IMR-90 (cell line): ENCODE measurements at regions not wholly inside any gene's neighbourhood (a gene's known extent, or its start where the extent isn't known, plus 50 kb on each side); places are given as distances from the start of the nearest gene placed in this dataset.

Experiments
- ATAC-seq: fragments of 200-7000 bp; cut with Tn5 transposase; 2 replicates; pipeline ENCODE4 v1.9.1; 2020; ENCODE audit warnings: low read depth, mild to moderate bottlenecking, moderate library complexity
- BruUV-seq: library from RNA; stranded (reverse); fragments of 400-500 nt; replicated peaks from 2 replicates; lab custom pipeline; 2021; lab: Mats Ljungman, UMichigan
- CTCF ChIA-PET: fragments of 300-600 bp; formaldehyde crosslinking; extraction: SDS; loops from one replicate; lab custom pipeline; 2021; ENCODE audit warnings: antibody characterized with exemption; lab: Yijun Ruan, JAX
- POLR2A ChIA-PET: fragments of 300-600 bp; sonication (Branson Sonifier 250); formaldehyde crosslinking; loops from one replicate; lab custom pipeline; 2022; ENCODE audit warnings: antibody characterized with exemption; ENCODE audit not compliant: unreplicated experiment; lab: Charles Lee
- DNase-seq: peaks from one replicate; pipeline ENCODE4 v3.0.0; 2013
- H2AFZ ChIP-seq: replicated peaks from 2 replicates; pipeline ENCODE3; 2013; ENCODE audit warnings: low read length, mild to moderate bottlenecking; ENCODE audit not compliant: poor library complexity
- H2AK5ac ChIP-seq: 2 replicates; pipeline ENCODE4 v1.6.1; 2013; ENCODE audit warnings: low read depth, low read length, inconsistent platforms
- H2AK9ac ChIP-seq: replicated peaks from 2 replicates; pipeline ENCODE3; 2013; ENCODE audit warnings: mild to moderate bottlenecking, low read depth, low read length, moderate library complexity; ENCODE audit not compliant: poor library complexity
- H2BK120ac ChIP-seq: 2 replicates; pipeline ENCODE4 v1.6.1; 2013; ENCODE audit warnings: low read depth, low read length, inconsistent platforms
- H2BK15ac ChIP-seq: 3 replicates; pipeline ENCODE4 v1.6.1; 2013; ENCODE audit warnings: low read depth, low read length, inconsistent platforms
- H2BK20ac ChIP-seq: 2 replicates; pipeline ENCODE4 v1.6.1; 2013; ENCODE audit warnings: low read depth, mild to moderate bottlenecking, inconsistent platforms, low read length, moderate library complexity
- H2BK5ac ChIP-seq: 2 replicates; pipeline ENCODE4 v1.6.1; 2013; ENCODE audit warnings: mild to moderate bottlenecking, low read depth, low read length, inconsistent platforms; ENCODE audit not compliant: poor library complexity, severe bottlenecking
- H3K14ac ChIP-seq: replicated peaks from 2 replicates; pipeline ENCODE4 v1.6.1; 2013; ENCODE audit warnings: low read depth, low read length, inconsistent platforms
- H3K18ac ChIP-seq: 2 replicates; pipeline ENCODE4 v1.6.1; 2013; ENCODE audit warnings: low read depth, low read length, control low read depth
- H3K23ac ChIP-seq: 2 replicates; pipeline ENCODE4 v1.6.1; 2013; ENCODE audit warnings: low read depth, low read length, inconsistent platforms
- H3K27ac ChIP-seq: 2 replicates; pipeline ENCODE4 v1.5.1; 2013; ENCODE audit warnings: mild to moderate bottlenecking, control low read depth, low read length; ENCODE audit not compliant: insufficient read depth
- H3K27me3 ChIP-seq: 2 replicates; pipeline ENCODE4 v1.6.1; 2013; ENCODE audit warnings: low read length; ENCODE audit not compliant: control insufficient read depth, insufficient read depth
- H3K36me3 ChIP-seq: 2 replicates; pipeline ENCODE4 v1.6.1; 2013; ENCODE audit warnings: low read length, mixed read lengths; ENCODE audit not compliant: control insufficient read depth, insufficient read depth
- H3K4ac ChIP-seq: 2 replicates; pipeline ENCODE4 v1.6.1; 2013; ENCODE audit warnings: low read depth, low read length, inconsistent platforms
- H3K4me1 ChIP-seq: 2 replicates; pipeline ENCODE4 v1.6.1; 2013; ENCODE audit warnings: low read length, mixed read lengths; ENCODE audit not compliant: control insufficient read depth, insufficient read depth
- H3K4me2 ChIP-seq: 2 replicates; pipeline ENCODE4 v1.6.1; 2013; ENCODE audit warnings: low read depth, mild to moderate bottlenecking, control low read depth, low read length, moderate library complexity
- H3K4me3 ChIP-seq: 2 replicates; pipeline ENCODE4 v1.5.1; 2013; ENCODE audit warnings: low read depth, mild to moderate bottlenecking, control low read depth, low read length, moderate library complexity; ENCODE audit not compliant: insufficient read depth
- H3K56ac ChIP-seq: 2 replicates; pipeline ENCODE4 v1.6.1; 2013; ENCODE audit warnings: low read length, inconsistent platforms; ENCODE audit not compliant: insufficient read depth; ENCODE audit errors: extremely low read depth
- H3K79me1 ChIP-seq, 2 experiments: 2 replicates each; pipeline ENCODE4 v1.6.1; 2013; ENCODE audit warnings: low read length in 2 of 2, inconsistent platforms in 1 of 2, low read depth in 1 of 2
- H3K9ac ChIP-seq: 2 replicates; pipeline ENCODE4 v1.6.1; 2013; ENCODE audit warnings: low read depth, low read length, control low read depth
- H3K9me1 ChIP-seq: 2 replicates; pipeline ENCODE4 v1.6.1; 2013; ENCODE audit warnings: low read length, inconsistent platforms; ENCODE audit not compliant: insufficient read depth
- H3K9me3 ChIP-seq: 2 replicates; pipeline ENCODE4 v1.6.1; 2013; ENCODE audit warnings: low read length; ENCODE audit not compliant: control insufficient read depth, insufficient read depth
- H4K20me1 ChIP-seq: 2 replicates; pipeline ENCODE4 v1.6.1; 2013; ENCODE audit warnings: low read length, inconsistent platforms; ENCODE audit not compliant: insufficient read depth
- H4K5ac ChIP-seq: 2 replicates; pipeline ENCODE4 v1.6.1; 2013; ENCODE audit warnings: mild to moderate bottlenecking, low read depth, low read length, control low read depth
- H4K8ac ChIP-seq, 2 experiments: 2 replicates each; pipeline ENCODE4 v1.6.1; 2013; ENCODE audit warnings: low read depth in 2 of 2, low read length in 2 of 2, control low read depth in 1 of 2, inconsistent platforms in 1 of 2
- H4K91ac ChIP-seq: 2 replicates; pipeline ENCODE4 v1.6.1; 2013; ENCODE audit warnings: low read depth, low read length, inconsistent platforms; ENCODE audit not compliant: insufficient read depth
- BHLHE40 ChIP-seq: fragments of 150-350 bp; IDR thresholded peaks from 2 replicates; pipeline ENCODE4 v1.6.1; 2016; ENCODE audit warnings: mild to moderate bottlenecking, low read depth, low read length
- CEBPB ChIP-seq: IDR thresholded peaks from 2 replicates; pipeline ENCODE4 v1.6.1; 2012; ENCODE audit warnings: low read depth, low read length, improper control_type of control experiment
- CHD1 ChIP-seq: IDR thresholded peaks from 2 replicates; pipeline ENCODE4 v1.6.1; 2012; ENCODE audit warnings: low read depth, low read length, improper control_type of control experiment
- CTCF ChIP-seq: conservative IDR thresholded peaks from 2 replicates; pipeline ENCODE4 v1.5.1; 2012; ENCODE audit warnings: mild to moderate bottlenecking, low read depth, low read length, improper control_type of control experiment
- ELK1 ChIP-seq: fragments of 150-350 bp; IDR thresholded peaks from 2 replicates; pipeline ENCODE4 v1.6.1; 2016; ENCODE audit warnings: low read depth, mild to moderate bottlenecking, low read length, moderate library complexity, borderline replicate concordance
- FOS ChIP-seq: fragments of 150-350 bp; IDR thresholded peaks from 2 replicates; pipeline ENCODE4 v1.6.1; 2016; ENCODE audit warnings: low read depth, low read length
- MAFK ChIP-seq: IDR thresholded peaks from 2 replicates; pipeline ENCODE4 v1.6.1; 2012; ENCODE audit warnings: low read depth, low read length, improper control_type of control experiment
- MAZ ChIP-seq: IDR thresholded peaks from 2 replicates; pipeline ENCODE4 v1.6.1; 2012; ENCODE audit warnings: low read depth, mild to moderate bottlenecking, low read length, improper control_type of control experiment, moderate library complexity, borderline replicate concordance
- MXI1 ChIP-seq: IDR thresholded peaks from 2 replicates; pipeline ENCODE4 v1.6.1; 2012; ENCODE audit warnings: low read depth, mild to moderate bottlenecking, low read length, moderate library complexity, borderline replicate concordance
- NFE2L2 ChIP-seq: fragments of 150-350 bp; IDR thresholded peaks from 2 replicates; pipeline ENCODE4 v1.6.1; 2016; ENCODE audit warnings: low read depth, mild to moderate bottlenecking, low read length
- POLR2A ChIP-seq: IDR thresholded peaks from 2 replicates; pipeline ENCODE4 v1.6.1; 2012; ENCODE audit warnings: mild to moderate bottlenecking, low read depth, low read length
- RAD21 ChIP-seq: IDR thresholded peaks from 2 replicates; pipeline ENCODE4 v1.6.1; 2012; ENCODE audit warnings: low read length, improper control_type of control experiment
- RCOR1 ChIP-seq: IDR thresholded peaks from 2 replicates; pipeline ENCODE4 v1.6.1; 2012; ENCODE audit warnings: mild to moderate bottlenecking, low read length, improper control_type of control experiment; ENCODE audit not compliant: insufficient replicate concordance
- RFX5 ChIP-seq: IDR thresholded peaks from 2 replicates; pipeline ENCODE4 v1.8.0; 2012; ENCODE audit warnings: low read depth, mild to moderate bottlenecking, low read length, moderate library complexity
- SMC3 ChIP-seq: fragments of 150-350 bp; IDR thresholded peaks from 2 replicates; pipeline ENCODE4 v1.6.1; 2016; ENCODE audit warnings: low read depth, mild to moderate bottlenecking, antibody characterized with exemption, low read length, moderate library complexity
- USF2 ChIP-seq: fragments of 150-350 bp; IDR thresholded peaks from 2 replicates; pipeline ENCODE4 v1.6.1; 2017; ENCODE audit warnings: mild to moderate bottlenecking, antibody characterized with exemption, low read length, low read depth
- WGBS, 2 experiments: methylation state at CpG; one replicate each; pipeline versions ENCODE4 v1.1.5 to v1.1.7; 2013; ENCODE audit warnings: missing lambda C conversion rate in 2 of 2; ENCODE audit not compliant: insufficient read length in 1 of 2; ENCODE audit errors: extremely low coverage in 2 of 2; 5-methylcytosine and 5-hydroxymethylcytosine counted together
- dilution Hi-C: fragments of 300-500 bp; cut with HindIII; formaldehyde crosslinking; loops from one replicate; pipeline ENCODE4 v1.14.3; 2018; ENCODE audit warnings: low sequenced_read_pairs; ENCODE audit not compliant: unreplicated experiment
- in situ Hi-C: fragments of 300-500 bp; cut with MboI; formaldehyde crosslinking; loops from 3 replicates; pipeline ENCODE4 v1.14.3; 2019; ENCODE audit warnings: low sequenced_read_pairs, inconsistent platforms, mixed read lengths
- intact Hi-C: fragments of 100-400 bp; cut with micrococcal nuclease; formaldehyde crosslinking; loops from 2 replicates; pipeline ENCODE4 v1.10.0; 2022

DNA sequence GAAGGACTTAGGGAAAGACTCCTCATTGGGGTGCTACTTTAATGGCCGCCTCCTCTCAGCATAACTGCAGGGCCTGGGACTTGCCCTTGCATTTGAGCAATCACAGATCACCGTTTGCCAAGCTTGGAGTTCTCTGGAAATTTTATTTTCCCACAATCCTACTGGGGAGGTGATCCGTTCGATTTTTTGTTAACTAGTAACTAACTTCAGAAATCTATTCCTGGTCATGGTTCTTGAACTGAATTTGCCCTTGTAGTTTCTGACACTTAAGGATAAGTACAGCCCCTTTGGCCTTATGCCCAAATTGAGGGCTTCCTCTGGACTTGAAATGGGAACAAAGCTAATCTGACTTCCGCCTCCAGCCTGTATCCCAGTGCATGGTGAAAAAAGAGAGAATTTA lies 60.5 kb upstream of the ST3GAL5 start:
- H4K5ac ChIP-seq: no peak overlapping the region
- H2BK20ac ChIP-seq: no peak overlapping the region
- POLR2A ChIA-PET: no interaction called here
- peaks cover 1% of the 10 kb centered on the region; the same call in 1 of the 2 replicates for H3K9me1 ChIP-seq
- H3K4me3 ChIP-seq: no peak overlapping the region
- no peak overlapping the region for H3K9ac ChIP-seq
- TF ChIP-seq NFE2L2 (no peak), MXI1 (no peak), MAZ (no peak), RFX5 (no peak), POLR2A (no peak), RCOR1 (no peak), RAD21 (no peak), CHD1 (no peak), BHLHE40 (no peak), FOS (no peak), CEBPB (no peak), SMC3 (no peak), CTCF (no peak), ELK1 (no peak), MAFK (no peak), USF2 (no peak)
- no peak overlapping the region for H4K91ac ChIP-seq
- peaks cover 25% of the 10 kb centered on the region for H3K27me3 ChIP-seq
- CTCF ChIA-PET: interaction anchor here (1.0 kb wide), 1 partner anchor 24 kb away, joined by 3 read pairs; no protein-coding TSS in a partner anchor
- H3K14ac ChIP-seq: no peak overlapping the region
- H3K36me3 ChIP-seq: no peaks in the 10 kb centered on the region
- intact Hi-C loops (no loop called here), dilution Hi-C loops (no loop called here), in situ Hi-C loops (no loop called here)
- no peak for ATAC-seq
- no peaks in the 10 kb centered on the region for H4K20me1 ChIP-seq
- H2BK15ac ChIP-seq: no peak overlapping the region
- H3K79me1 ChIP-seq: no peaks in the 10 kb centered on the region
- H3K18ac ChIP-seq: no peak overlapping the region
- no peak overlapping the region for H4K8ac ChIP-seq
- DNase-seq: no peak
- no peak overlapping the region for H2BK5ac ChIP-seq
- no peak overlapping the region for H3K23ac ChIP-seq
- peaks cover 4% of the 10 kb centered on the region for H3K9me3 ChIP-seq
- 64% methylated on average over 3 of the region's 5 CpGs; no CpG with 5 or more reads in 1 of the 2 experiments for WGBS, 2 experiments
- no peak overlapping the region for H3K4me2 ChIP-seq
- H2AK9ac ChIP-seq: no peak overlapping the region
- BruUV-seq: no TSS peak
- H2AFZ ChIP-seq: no peak overlapping the region
- no peak overlapping the region for H3K27ac ChIP-seq
- no peak overlapping the region for H3K4ac ChIP-seq
- H3K4me1 ChIP-seq: no peaks in the 10 kb centered on the region
- no peak overlapping the region for H2BK120ac ChIP-seq
- H2AK5ac ChIP-seq: no peak overlapping the region
- no peak overlapping the region for H3K56ac ChIP-seq
